A673 (cell line): ENCODE measurements at regions not wholly inside any gene's neighbourhood (a gene's known extent, or its start where the extent isn't known, plus 50 kb on each side); places are given as distances from the start of the nearest gene placed in this dataset.

Experiments
- BruUV-seq: library from RNA; stranded (reverse); fragments of 400-500 nt; replicated peaks from 2 replicates; lab custom pipeline; 2021; lab: Mats Ljungman, UMichigan
- CTCF ChIA-PET: fragments of 300-600 bp; sonication (Branson Sonifier 250); formaldehyde crosslinking; loops from one replicate; lab custom pipeline; 2022; ENCODE audit warnings: antibody characterized with exemption; lab: Charles Lee
- POLR2A ChIA-PET: fragments of 300-600 bp; sonication (Branson Sonifier 250); formaldehyde crosslinking; loops from one replicate; lab custom pipeline; 2022; ENCODE audit warnings: antibody characterized with exemption; ENCODE audit not compliant: low non-redundant PET; lab: Charles Lee
- DNase-seq: peaks from one replicate; pipeline ENCODE4 v3.0.0-alpha.2; 2015; ENCODE audit warnings: low spot score
- H3K27ac ChIP-seq: fragments of 200-600 bp; sonication (generic); 2 replicates; pipeline ENCODE4 v1.5.1; 2016; ENCODE audit warnings: mixed run types, low read depth, mild to moderate bottlenecking, mixed read lengths, antibody characterized with exemption, low read length; ENCODE audit not compliant: poor library complexity, severe bottlenecking
- H3K27me3 ChIP-seq: fragments of 200-600 bp; sonication (generic); replicated peaks from 2 replicates; pipeline ENCODE4 v1.6.1; 2017; ENCODE audit warnings: mixed run types, low read depth, mild to moderate bottlenecking, mixed read lengths, antibody characterized with exemption, low read length; ENCODE audit not compliant: insufficient read depth, poor library complexity
- H3K36me3 ChIP-seq: fragments of 200-600 bp; sonication (generic); 2 replicates; pipeline ENCODE4 v1.6.1; 2016; ENCODE audit warnings: mixed run types, mild to moderate bottlenecking, mixed read lengths, antibody characterized with exemption, low read length; ENCODE audit not compliant: insufficient read depth, poor library complexity, severe bottlenecking
- H3K4me1 ChIP-seq: fragments of 200-600 bp; sonication (generic); 2 replicates; pipeline ENCODE4 v1.6.1; 2017; ENCODE audit warnings: mixed run types, mild to moderate bottlenecking, mixed read lengths, antibody characterized with exemption, low read length; ENCODE audit not compliant: insufficient read depth, poor library complexity, severe bottlenecking
- H3K4me3 ChIP-seq: fragments of 200-600 bp; sonication (generic); 2 replicates; pipeline ENCODE4 v1.5.1; 2016; ENCODE audit warnings: low read depth, mixed run types, mild to moderate bottlenecking, mixed read lengths, low read length; ENCODE audit not compliant: poor library complexity, severe bottlenecking
- H3K9me3 ChIP-seq: fragments of 200-600 bp; sonication (generic); 2 replicates; pipeline ENCODE4 v1.6.1; 2016; ENCODE audit warnings: mixed run types, low read depth, mild to moderate bottlenecking, mixed read lengths, antibody characterized with exemption, low read length; ENCODE audit not compliant: poor library complexity, severe bottlenecking
- EZH2 ChIP-seq: fragments of 200-600 bp; sonication (generic); IDR thresholded peaks from 2 replicates; pipeline ENCODE4 v1.6.1; 2017; ENCODE audit warnings: borderline replicate concordance, low read depth, mild to moderate bottlenecking, mixed read lengths, antibody characterized with exemption, low read length; ENCODE audit not compliant: poor library complexity, severe bottlenecking
- intact Hi-C: fragments of 100-400 bp; cut with micrococcal nuclease; formaldehyde crosslinking; loops from one replicate; pipeline ENCODE4 v1.10.0; 2022; ENCODE audit not compliant: unreplicated experiment
- TF ChIP-seq, protein P1 (sequence below): fragments of 300-800, 200-600 bp; sonication (generic); conservative IDR thresholded peaks from 2 replicates; pipeline ENCODE4 v1.5.1; 2017; ENCODE audit warnings: low read depth, mild to moderate bottlenecking, antibody characterized with exemption, low read length, moderate library complexity, mixed read lengths

GRCh38 chr3:106836906-106837305, 540.3 kb upstream of the CCDC54 start:
- CTCF ChIA-PET, result no interaction called here

GRCh38 chr3:106837616-106838015, 539.6 kb upstream of the CCDC54 start:
- no peak overlapping the region for H3K4me3 ChIP-seq
- BruUV-seq, result no TSS peak
- no peak for DNase-seq
- TF ChIP-seq, protein P1, sequence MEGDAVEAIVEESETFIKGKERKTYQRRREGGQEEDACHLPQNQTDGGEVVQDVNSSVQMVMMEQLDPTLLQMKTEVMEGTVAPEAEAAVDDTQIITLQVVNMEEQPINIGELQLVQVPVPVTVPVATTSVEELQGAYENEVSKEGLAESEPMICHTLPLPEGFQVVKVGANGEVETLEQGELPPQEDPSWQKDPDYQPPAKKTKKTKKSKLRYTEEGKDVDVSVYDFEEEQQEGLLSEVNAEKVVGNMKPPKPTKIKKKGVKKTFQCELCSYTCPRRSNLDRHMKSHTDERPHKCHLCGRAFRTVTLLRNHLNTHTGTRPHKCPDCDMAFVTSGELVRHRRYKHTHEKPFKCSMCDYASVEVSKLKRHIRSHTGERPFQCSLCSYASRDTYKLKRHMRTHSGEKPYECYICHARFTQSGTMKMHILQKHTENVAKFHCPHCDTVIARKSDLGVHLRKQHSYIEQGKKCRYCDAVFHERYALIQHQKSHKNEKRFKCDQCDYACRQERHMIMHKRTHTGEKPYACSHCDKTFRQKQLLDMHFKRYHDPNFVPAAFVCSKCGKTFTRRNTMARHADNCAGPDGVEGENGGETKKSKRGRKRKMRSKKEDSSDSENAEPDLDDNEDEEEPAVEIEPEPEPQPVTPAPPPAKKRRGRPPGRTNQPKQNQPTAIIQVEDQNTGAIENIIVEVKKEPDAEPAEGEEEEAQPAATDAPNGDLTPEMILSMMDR, result no peak
- TF ChIP-seq EZH2, result no peak
- H3K9me3 ChIP-seq, result peaks cover 9% of the 10 kb centered on the region
- CTCF ChIA-PET, result no interaction called here
- H3K36me3 ChIP-seq, result no peaks in the 10 kb centered on the region
- no peaks in the 10 kb centered on the region for H3K4me1 ChIP-seq
- POLR2A ChIA-PET, result no interaction called here
- H3K27me3 ChIP-seq, result no peaks in the 10 kb centered on the region
- intact Hi-C loops, result no loop called here
- H3K27ac ChIP-seq, result no peak overlapping the region

More at GRCh38 chr3:106836906-106837305, 540.3 kb upstream of the CCDC54 start:
- H3K27ac ChIP-seq, result no peak overlapping the region
- POLR2A ChIA-PET, result no interaction called here
- H3K27me3 ChIP-seq, result no peaks in the 10 kb centered on the region
- H3K36me3 ChIP-seq, result no peaks in the 10 kb centered on the region
- intact Hi-C loops, result no loop called here
- DNase-seq, result no peak
- no peak overlapping the region for H3K4me3 ChIP-seq
- no peaks in the 10 kb centered on the region for H3K4me1 ChIP-seq
- TF ChIP-seq EZH2, result no peak
- TF ChIP-seq, protein P1, result no peak
- H3K9me3 ChIP-seq, result peaks cover 16% of the 10 kb centered on the region
- BruUV-seq, result no TSS peak

GRCh38 chr3:106839576-106840280, 537.5 kb upstream of the CCDC54 start:
- intact Hi-C loops, result no loop called here
- no peak for DNase-seq
- H3K4me3 ChIP-seq, result no peak overlapping the region
- BruUV-seq, result no TSS peak
- no peak overlapping the region for H3K27ac ChIP-seq
- ChIA-PET CTCF (no interaction called here), POLR2A (no interaction called here)
- no peaks in the 10 kb centered on the region for H3K4me1 ChIP-seq
- no peaks in the 10 kb centered on the region for H3K9me3 ChIP-seq
- H3K36me3 ChIP-seq, result no peaks in the 10 kb centered on the region
- H3K27me3 ChIP-seq, result no peaks in the 10 kb centered on the region
- no peak for TF ChIP-seq EZH2
- TF ChIP-seq, protein P1, result no peak
